ENCODE measurements at regions not wholly inside any gene's neighbourhood (a gene's known extent, or its start where the extent isn't known, plus 50 kb on each side); places are given as distances from the start of the nearest gene placed in this dataset.

DNA sequence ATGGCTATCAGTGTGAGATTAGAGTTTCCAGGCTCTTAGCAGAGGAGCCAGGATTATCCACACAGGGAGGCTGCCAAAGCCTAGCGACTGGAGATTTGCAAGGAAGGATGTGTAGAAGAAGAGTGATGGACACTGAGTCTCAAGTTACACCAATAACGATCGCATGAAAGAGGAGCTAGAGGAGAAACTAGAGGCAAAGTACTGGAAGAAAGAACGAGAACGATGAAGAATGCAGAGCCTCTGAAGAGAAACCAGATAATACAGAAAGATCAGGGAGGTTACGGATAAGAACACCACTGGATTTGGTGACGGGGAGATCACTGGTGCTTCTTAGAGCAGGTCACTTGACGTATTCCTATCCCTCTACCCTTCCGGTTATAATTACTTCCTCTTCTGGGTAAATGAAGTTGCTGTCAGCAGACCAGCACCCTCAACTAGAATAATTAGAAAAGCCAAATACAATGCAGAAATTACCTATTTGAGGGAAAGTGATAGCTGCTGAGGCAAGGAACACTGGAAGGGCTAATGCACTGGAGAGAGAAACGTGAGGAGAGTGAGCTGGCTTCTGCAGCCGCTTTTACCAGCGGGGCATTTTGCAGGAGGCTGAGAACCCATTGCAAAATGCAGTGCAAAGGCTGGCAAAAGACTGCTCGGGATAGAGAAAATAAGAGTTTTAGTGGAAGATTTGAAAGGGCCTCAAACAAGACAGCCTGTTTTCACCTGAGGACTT, 93.1 kb upstream of the HIF1A start:
- TF ChIP-seq, protein P1, sequence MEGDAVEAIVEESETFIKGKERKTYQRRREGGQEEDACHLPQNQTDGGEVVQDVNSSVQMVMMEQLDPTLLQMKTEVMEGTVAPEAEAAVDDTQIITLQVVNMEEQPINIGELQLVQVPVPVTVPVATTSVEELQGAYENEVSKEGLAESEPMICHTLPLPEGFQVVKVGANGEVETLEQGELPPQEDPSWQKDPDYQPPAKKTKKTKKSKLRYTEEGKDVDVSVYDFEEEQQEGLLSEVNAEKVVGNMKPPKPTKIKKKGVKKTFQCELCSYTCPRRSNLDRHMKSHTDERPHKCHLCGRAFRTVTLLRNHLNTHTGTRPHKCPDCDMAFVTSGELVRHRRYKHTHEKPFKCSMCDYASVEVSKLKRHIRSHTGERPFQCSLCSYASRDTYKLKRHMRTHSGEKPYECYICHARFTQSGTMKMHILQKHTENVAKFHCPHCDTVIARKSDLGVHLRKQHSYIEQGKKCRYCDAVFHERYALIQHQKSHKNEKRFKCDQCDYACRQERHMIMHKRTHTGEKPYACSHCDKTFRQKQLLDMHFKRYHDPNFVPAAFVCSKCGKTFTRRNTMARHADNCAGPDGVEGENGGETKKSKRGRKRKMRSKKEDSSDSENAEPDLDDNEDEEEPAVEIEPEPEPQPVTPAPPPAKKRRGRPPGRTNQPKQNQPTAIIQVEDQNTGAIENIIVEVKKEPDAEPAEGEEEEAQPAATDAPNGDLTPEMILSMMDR (IDR thresholded peaks at IDR 0.05; ENCODE audit: borderline replicate concordance, control extremely low read depth, extremely low read depth, insufficient read depth, missing control alignments): no peak
- DNase-seq (ENCODE audit: low spot score): no peak
- in situ Hi-C loops (cut with MboI; ENCODE audit: low sequenced_read_pairs, unreplicated experiment): no loop called here

DNA sequence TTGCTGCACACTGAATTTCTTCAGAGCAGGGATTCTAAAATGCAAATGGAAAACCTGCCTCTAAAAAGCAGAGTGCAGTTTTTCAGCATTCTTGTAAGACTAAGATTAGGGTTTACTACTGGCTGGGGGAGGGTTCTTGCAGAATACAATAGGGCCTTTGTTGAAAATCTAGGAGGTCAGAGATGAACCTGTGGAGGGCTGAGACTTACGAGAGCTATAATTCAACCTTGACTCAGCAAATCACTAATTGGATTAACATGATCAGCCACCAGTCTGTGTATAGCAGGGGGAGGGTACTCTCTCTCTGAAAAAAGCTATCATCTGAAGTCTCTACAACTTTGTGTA, 92.6 kb upstream of the HIF1A start:
- in situ Hi-C loops (cut with MboI; ENCODE audit: low sequenced_read_pairs, unreplicated experiment): no loop called here
- TF ChIP-seq, protein P1 (IDR thresholded peaks at IDR 0.05; ENCODE audit: borderline replicate concordance, control extremely low read depth, extremely low read depth, insufficient read depth, missing control alignments): no peak
- DNase-seq (ENCODE audit: low spot score): no peak

DNA sequence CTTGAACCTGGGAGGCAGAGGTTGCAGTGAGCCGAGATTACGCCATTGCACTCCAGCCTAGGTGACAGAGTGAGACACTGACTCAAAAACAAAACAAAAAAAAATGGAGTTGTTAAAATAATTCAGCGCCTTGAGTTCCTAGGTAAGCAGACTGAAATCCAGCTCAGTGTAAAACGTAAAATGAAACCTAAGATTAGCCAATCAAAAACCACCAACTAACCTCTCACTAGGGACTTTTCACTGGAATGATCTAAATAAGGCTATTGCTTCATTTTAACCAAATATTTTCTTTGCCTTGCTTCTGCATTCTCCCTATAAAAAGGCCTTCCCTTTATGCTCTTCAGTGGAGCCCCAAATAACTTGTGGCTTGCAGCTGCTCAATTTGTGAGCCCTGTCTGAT, 91.6 kb upstream of the HIF1A start:
- TF ChIP-seq, protein P1 (IDR thresholded peaks at IDR 0.05; ENCODE audit: borderline replicate concordance, control extremely low read depth, extremely low read depth, insufficient read depth, missing control alignments): no peak
- in situ Hi-C loops (cut with MboI; ENCODE audit: low sequenced_read_pairs, unreplicated experiment): no loop called here
- no peak for DNase-seq (ENCODE audit: low spot score)

DNA sequence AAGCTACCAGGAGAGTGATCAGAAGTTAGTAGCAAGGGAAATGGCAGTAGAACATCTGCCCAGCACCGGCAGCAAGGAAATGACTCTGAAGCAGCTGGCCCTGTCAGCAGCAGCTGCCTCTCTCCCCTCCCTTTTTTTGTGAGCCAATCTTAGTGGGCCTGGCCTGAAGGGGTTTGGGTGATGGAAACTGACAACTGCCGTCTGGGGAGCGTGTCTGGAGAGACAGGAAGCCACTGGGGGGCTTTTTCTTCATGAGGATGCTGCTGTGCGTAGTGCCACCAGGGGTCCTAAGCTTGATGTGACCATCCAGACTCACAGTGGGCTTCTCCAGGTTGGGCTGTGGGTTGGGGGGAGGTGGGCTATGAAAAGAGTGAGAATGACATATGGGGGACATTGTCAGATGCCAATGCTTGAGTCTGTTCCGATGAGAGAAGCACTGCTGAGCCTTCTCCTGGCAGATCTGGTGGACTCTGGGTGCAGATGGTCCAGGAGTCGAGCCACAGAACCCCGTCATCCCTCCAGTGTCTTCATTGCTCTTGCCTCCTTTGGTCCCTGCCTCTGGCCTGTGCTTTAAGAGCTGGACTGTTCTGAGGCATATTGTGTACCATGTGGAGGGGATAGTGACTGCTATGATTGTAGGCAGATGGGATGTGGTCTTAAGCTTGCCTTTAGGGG, 87.6 kb upstream of the HIF1A start:
- TF ChIP-seq, protein P1 (IDR thresholded peaks at IDR 0.05; ENCODE audit: borderline replicate concordance, control extremely low read depth, extremely low read depth, insufficient read depth, missing control alignments): no peak
- DNase-seq (ENCODE audit: low spot score): no peak
- in situ Hi-C loops (cut with MboI; ENCODE audit: low sequenced_read_pairs, unreplicated experiment): no loop called here

DNA sequence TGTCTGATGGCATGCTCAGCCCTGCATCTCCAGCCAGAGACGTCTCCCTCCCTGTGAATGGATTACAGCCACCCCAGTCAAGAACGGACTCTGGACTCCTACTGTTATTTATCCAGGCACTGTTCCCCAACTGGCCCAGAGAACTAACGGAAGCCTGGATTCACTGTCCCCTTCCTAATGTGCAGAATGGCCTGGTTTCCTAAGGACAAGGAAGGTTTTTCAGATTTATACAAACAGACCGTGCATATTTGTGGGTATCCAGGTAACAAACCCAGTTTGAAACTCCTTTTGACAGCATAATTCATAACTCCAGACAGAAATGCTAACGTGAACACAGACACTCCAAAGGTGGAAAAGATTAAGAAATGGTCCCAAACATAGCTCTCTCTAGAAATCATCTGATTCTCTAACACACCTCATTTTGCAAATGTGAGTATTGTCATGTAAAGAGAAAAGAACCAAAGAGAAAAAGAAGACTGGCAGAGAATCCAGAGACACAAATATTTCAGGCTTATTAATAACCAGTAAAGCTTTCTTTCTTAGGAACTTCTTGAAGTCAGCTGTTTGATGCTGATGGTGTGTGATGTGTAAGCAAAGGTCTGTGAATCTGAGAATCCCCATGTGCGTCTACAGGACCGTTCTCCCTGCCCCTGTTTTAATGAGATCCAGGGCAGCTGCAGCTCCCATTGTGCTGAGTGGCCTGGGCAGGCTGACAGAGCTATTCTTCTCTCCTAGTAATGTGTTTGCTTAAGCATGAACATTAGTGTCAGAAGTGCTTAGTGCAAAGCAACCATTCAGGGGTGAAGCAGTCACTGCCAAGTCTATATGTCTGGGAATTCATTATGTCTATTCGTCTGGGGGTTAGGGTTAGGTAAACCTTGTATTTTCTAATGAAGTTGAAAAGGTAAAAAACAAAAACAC, 86.8 kb upstream of the HIF1A start:
- DNase-seq (ENCODE audit: low spot score): no peak
- TF ChIP-seq, protein P1 (IDR thresholded peaks at IDR 0.05; ENCODE audit: borderline replicate concordance, control extremely low read depth, extremely low read depth, insufficient read depth, missing control alignments): no peak
- in situ Hi-C loops (cut with MboI; ENCODE audit: low sequenced_read_pairs, unreplicated experiment): no loop called here

DNA sequence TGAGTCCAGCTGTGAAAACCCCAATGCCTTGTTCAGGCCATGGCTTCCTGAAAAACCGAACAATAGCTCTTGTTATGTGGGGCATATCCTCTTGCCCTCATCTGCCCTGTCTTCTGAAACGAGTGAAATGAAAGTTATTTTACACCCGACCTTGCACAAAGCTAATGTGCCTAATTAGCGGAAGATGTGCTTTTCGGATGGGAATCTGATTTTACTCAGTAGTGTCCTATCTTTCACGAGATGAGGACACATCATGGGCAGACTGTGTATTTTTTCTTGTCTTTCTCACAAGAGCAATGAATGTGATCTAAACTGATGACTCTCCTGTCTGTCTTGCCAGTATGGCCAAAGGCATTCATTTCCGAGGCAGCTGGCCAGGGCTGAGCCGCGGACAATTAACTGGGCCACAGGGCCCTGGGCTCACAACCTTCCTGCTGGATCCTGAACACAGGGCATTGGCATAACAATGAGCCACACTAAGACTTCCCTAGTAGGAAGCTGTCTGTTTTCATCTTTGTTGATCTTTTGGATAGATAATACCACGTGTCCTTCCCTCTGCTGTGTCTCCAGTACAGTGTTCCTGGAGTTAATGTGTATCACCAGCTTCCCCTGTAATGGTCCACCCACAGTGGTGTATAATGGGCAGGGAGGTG, 86.0 kb upstream of the HIF1A start:
- in situ Hi-C loops (cut with MboI; ENCODE audit: low sequenced_read_pairs, unreplicated experiment): no loop called here
- DNase-seq (ENCODE audit: low spot score): no peak
- TF ChIP-seq, protein P1 (IDR thresholded peaks at IDR 0.05; ENCODE audit: borderline replicate concordance, control extremely low read depth, extremely low read depth, insufficient read depth, missing control alignments): no peak
